Bronchial epithelial cell (primary cell): ENCODE measurements at regions not wholly inside any gene's neighbourhood (a gene's known extent, or its start where the extent isn't known, plus 50 kb on each side); places are given as distances from the start of the nearest gene placed in this dataset.

Source experiments
- DNase-seq: peaks from one replicate; pipeline ENCODE4 v3.0.0-alpha.2; 2010; ENCODE audit warnings: low read depth
- FAIRE-seq: peaks from 2 replicates; lab custom pipeline; 2011; peaks lifted over from hg19 to GRCh38; lab: Jason Lieb, UNC
- H3K27me3 ChIP-seq: 2 replicates; pipeline ENCODE4 v1.5.1; 2011; ENCODE audit warnings: low read length; ENCODE audit not compliant: control insufficient read depth, insufficient read depth
- H3K36me3 ChIP-seq: 2 replicates; pipeline ENCODE4 v1.5.1; 2011; ENCODE audit warnings: low read length; ENCODE audit not compliant: control insufficient read depth, insufficient read depth
- H3K4me3 ChIP-seq: 2 replicates; pipeline ENCODE4 v1.5.1; 2011; ENCODE audit warnings: mild to moderate bottlenecking, low read depth, low read length, control low read depth
- TF ChIP-seq, protein P1 (sequence below): IDR thresholded peaks from 2 replicates; pipeline ENCODE4 v1.5.1; 2011; ENCODE audit warnings: mild to moderate bottlenecking, moderate library complexity, low read length, control low read depth, inconsistent platforms; ENCODE audit not compliant: insufficient read depth, severe bottlenecking

GRCh38 chr21:23542097-23542496 lies 2065.2 kb downstream of the MRPL39 start:
- no peaks in the 10 kb centered on the region for H3K27me3 ChIP-seq
- DNase-seq (no peak), FAIRE-seq (no peak)
- TF ChIP-seq, protein P1, sequence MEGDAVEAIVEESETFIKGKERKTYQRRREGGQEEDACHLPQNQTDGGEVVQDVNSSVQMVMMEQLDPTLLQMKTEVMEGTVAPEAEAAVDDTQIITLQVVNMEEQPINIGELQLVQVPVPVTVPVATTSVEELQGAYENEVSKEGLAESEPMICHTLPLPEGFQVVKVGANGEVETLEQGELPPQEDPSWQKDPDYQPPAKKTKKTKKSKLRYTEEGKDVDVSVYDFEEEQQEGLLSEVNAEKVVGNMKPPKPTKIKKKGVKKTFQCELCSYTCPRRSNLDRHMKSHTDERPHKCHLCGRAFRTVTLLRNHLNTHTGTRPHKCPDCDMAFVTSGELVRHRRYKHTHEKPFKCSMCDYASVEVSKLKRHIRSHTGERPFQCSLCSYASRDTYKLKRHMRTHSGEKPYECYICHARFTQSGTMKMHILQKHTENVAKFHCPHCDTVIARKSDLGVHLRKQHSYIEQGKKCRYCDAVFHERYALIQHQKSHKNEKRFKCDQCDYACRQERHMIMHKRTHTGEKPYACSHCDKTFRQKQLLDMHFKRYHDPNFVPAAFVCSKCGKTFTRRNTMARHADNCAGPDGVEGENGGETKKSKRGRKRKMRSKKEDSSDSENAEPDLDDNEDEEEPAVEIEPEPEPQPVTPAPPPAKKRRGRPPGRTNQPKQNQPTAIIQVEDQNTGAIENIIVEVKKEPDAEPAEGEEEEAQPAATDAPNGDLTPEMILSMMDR, result no peak
- no peaks in the 10 kb centered on the region for H3K36me3 ChIP-seq
- H3K4me3 ChIP-seq, result no peak overlapping the region

DNA sequence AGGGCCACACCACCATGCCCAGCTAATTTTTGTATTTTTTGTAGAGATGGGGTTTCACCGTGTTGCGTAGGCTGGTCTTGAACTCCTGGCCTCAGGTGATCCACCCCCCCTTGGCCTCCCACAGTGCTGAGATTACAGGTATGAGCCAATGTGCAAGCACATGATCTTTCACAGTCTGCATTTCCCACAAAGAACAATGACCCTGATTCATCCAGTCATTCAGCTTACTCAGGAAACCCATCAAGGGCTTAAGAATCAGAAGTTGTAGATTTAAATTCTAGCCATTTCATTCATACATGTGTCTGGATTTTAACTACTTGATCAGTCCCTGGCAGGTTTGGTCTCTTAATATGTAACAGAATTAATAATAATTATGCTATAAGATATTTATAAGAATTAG lies 2065.7 kb downstream of the MRPL39 start:
- no peaks in the 10 kb centered on the region for H3K36me3 ChIP-seq
- no peaks in the 10 kb centered on the region for H3K27me3 ChIP-seq
- DNase-seq (no peak), FAIRE-seq (no peak)
- TF ChIP-seq, protein P1, result no peak
- no peak overlapping the region for H3K4me3 ChIP-seq

DNA sequence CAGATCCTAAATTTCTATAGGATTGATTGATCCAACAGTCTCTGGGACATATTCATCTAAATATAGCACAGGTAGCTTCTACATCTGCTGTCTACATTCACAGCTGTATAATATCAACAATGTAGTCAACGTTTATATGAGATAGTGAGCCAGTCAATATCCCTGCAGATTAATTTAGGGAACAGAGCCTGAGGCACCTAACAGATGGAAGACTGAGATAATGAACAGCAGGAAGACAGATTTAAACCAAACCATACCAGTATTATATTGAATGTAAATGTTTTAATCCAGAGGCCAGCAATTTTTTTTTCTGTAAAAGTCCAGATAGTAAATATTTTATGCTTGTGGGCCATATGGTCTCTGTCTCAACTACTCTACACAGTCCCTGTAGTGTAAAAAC lies 2072.4 kb downstream of the MRPL39 start:
- H3K36me3 ChIP-seq, result no peaks in the 10 kb centered on the region
- TF ChIP-seq, protein P1, result no peak
- DNase-seq (no peak), FAIRE-seq (no peak)
- no peaks in the 10 kb centered on the region for H3K27me3 ChIP-seq
- no peak overlapping the region for H3K4me3 ChIP-seq

GRCh38 chr21:23531444-23531843 lies 2075.8 kb downstream of the MRPL39 start:
- TF ChIP-seq, protein P1, result no peak

GRCh38 chr21:23524685-23525084 lies 2082.6 kb downstream of the MRPL39 start:
- H3K36me3 ChIP-seq, result no peaks in the 10 kb centered on the region
- DNase-seq (no peak), FAIRE-seq (no peak)
- no peaks in the 10 kb centered on the region for H3K27me3 ChIP-seq
- no peak overlapping the region for H3K4me3 ChIP-seq
- TF ChIP-seq, protein P1, result no peak

More at GRCh38 chr21:23531444-23531843, 2075.8 kb downstream of the MRPL39 start:
- DNase-seq (no peak), FAIRE-seq (no peak)
- H3K4me3 ChIP-seq, result no peak overlapping the region
- H3K36me3 ChIP-seq, result no peaks in the 10 kb centered on the region
- no peaks in the 10 kb centered on the region for H3K27me3 ChIP-seq

DNA sequence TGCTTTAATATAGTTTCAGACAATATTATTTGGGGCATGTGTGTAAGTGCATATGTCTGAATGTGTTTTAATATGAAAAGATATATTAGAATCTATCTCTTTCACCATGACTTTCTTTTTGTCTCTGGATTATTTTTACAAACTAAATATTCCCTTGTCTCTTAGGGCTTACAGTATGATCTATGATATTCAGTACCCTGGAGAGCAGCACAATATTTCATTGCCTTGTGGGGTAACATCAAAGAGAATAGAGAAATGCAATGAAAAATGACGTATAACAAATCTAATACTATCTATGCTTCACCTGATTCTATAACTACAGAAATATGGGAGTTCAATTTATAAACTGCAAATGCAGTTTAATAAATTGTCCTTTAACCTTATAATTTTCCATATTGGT lies 2084.5 kb downstream of the MRPL39 start:
- DNase-seq (no peak), FAIRE-seq (no peak)
- Histone ChIP-seq H3K27me3 (no peaks in the 10 kb centered on the region), H3K4me3 (no peak overlapping the region), H3K36me3 (no peaks in the 10 kb centered on the region)
- TF ChIP-seq, protein P1, result no peak
